ENCODE measurements at regions not wholly inside any gene's neighbourhood (a gene's known extent, or its start where the extent isn't known, plus 50 kb on each side); places are given as distances from the start of the nearest gene placed in this dataset.
A peak's percentile ranks its signal among the peaks of the same experiment; 100 is the strongest.

GRCh38 chr13:73870970-73871935, 263.0 kb downstream of the KLF12 start:
- H3K9ac ChIP-seq (ENCODE audit: low read depth, low read length), result peak overlapping the region; percentile 46
- peak overlapping the region; percentile 92 for H3K4me2 ChIP-seq (ENCODE audit: low read depth, low read length)
- ATAC-seq (ENCODE audit: low read depth), result peak; percentile 92
- peak overlapping the region; percentile 83; the same call in 1 of the 2 replicates for H3K18ac ChIP-seq (ENCODE audit: low read depth, low read length)
- BruUV-seq (replicated peaks), result no TSS peak
- peak overlapping the region; percentile 66 for H2AK5ac ChIP-seq (ENCODE audit: low read depth, low read length)
- H3K9me1 ChIP-seq (ENCODE audit: insufficient read depth, low read length), result peaks cover 7% of the 10 kb centered on the region; the same call in 1 of the 2 replicates
- peak overlapping the region; percentile 55 for H4K5ac ChIP-seq (ENCODE audit: low read depth, low read length)
- peaks cover 11% of the 10 kb centered on the region for H3K4me1 ChIP-seq (ENCODE audit: control insufficient read depth, insufficient read depth, low read length)
- ChIA-PET CTCF (no interaction called here), POLR2A (ENCODE audit: unreplicated experiment) (no interaction called here)
- in situ Hi-C loops (cut with MboI; ENCODE audit: low sequenced_read_pairs) (no loop called here), intact Hi-C loops (cut with micrococcal nuclease) (loop anchor here (5.0 kb wide), 1 partner anchor 341 kb away; no protein-coding TSS in a partner anchor), dilution Hi-C loops (cut with HindIII; ENCODE audit: low sequenced_read_pairs, unreplicated experiment) (no loop called here)
- WGBS, 2 experiments (ENCODE audit: extremely low coverage in 2 of 2, insufficient read length in 1 of 2), result 60 to 100% methylated on average over 1 to 3 of the region's 15 CpGs
- peak overlapping the region; percentile 94 for H3K27ac ChIP-seq (ENCODE audit: insufficient read depth, low read length)
- peak; percentile 96 for DNase-seq
- H4K91ac ChIP-seq (ENCODE audit: insufficient read depth, low read depth, low read length), result peak overlapping the region; percentile 84
- peak overlapping the region; percentile 50 for H3K4me3 ChIP-seq (ENCODE audit: insufficient read depth, low read depth, low read length)
- peaks cover 4% of the 10 kb centered on the region; the same call in 1 of the 2 replicates for H4K20me1 ChIP-seq (ENCODE audit: insufficient read depth, low read length)
- no peaks in the 10 kb centered on the region for H3K36me3 ChIP-seq (ENCODE audit: control insufficient read depth, insufficient read depth, low read length)
- peak overlapping the region; percentile 85 for H3K23ac ChIP-seq (ENCODE audit: low read depth, low read length)
- H2AK9ac ChIP-seq (replicated peaks; ENCODE audit: low read depth, low read length, poor library complexity), result peak overlapping the region; percentile 70
- peak overlapping the region; percentile 81 for H2AFZ ChIP-seq (replicated peaks; ENCODE audit: low read length, poor library complexity)
- TF ChIP-seq FOS (IDR thresholded peaks at IDR 0.05; ENCODE audit: low read depth, low read length), result peak; percentile 58; the same call in 1 of the 2 replicates
- no peak for TF ChIP-seq USF2 (IDR thresholded peaks at IDR 0.05; ENCODE audit: low read depth, low read length)
- peak; percentile 77 for TF ChIP-seq CEBPB (IDR thresholded peaks at IDR 0.05; ENCODE audit: low read depth, low read length)
- H3K79me1 ChIP-seq (ENCODE audit: low read depth in 1 of 2, low read length in 2 of 2), result peaks cover 4 to 29% of the 10 kb centered on the region in 2 experiments; a peak in 3 of 4 replicates
- H2BK20ac ChIP-seq (ENCODE audit: low read depth, low read length), result peak overlapping the region; percentile 87
- H3K9me3 ChIP-seq (ENCODE audit: control insufficient read depth, insufficient read depth, low read length), result no peaks in the 10 kb centered on the region
- H2BK120ac ChIP-seq (ENCODE audit: low read depth, low read length), result peak overlapping the region; percentile 93
- peak overlapping the region; percentile 86 for H3K56ac ChIP-seq (ENCODE audit: extremely low read depth, insufficient read depth, low read length)
- H4K8ac ChIP-seq (ENCODE audit: low read depth in 2 of 2, low read length in 2 of 2), result peak overlapping the region; percentile 10 to 88
- H3K4ac ChIP-seq (ENCODE audit: low read depth, low read length), result peak overlapping the region; percentile 85
- H2BK15ac ChIP-seq (ENCODE audit: low read depth, low read length), result peak overlapping the region; percentile 82; the same call in 2 of the 3 replicates
- peak overlapping the region; percentile 98 for H2BK5ac ChIP-seq (ENCODE audit: low read depth, low read length, poor library complexity, severe bottlenecking)
- H3K14ac ChIP-seq (replicated peaks; ENCODE audit: low read depth, low read length), result peak overlapping the region; percentile 78
- no peaks in the 10 kb centered on the region for H3K27me3 ChIP-seq (ENCODE audit: control insufficient read depth, insufficient read depth, low read length)
